Mesenchymal stem cell (in vitro differentiated cells and primary cell): ENCODE measurements at regions not wholly inside any gene's neighbourhood (a gene's known extent, or its start where the extent isn't known, plus 50 kb on each side); places are given as distances from the start of the nearest gene placed in this dataset.

Source experiments
- DNase-seq: peaks from one replicate; pipeline ENCODE4 v3.0.0-alpha.2; 2013
- H2AFZ ChIP-seq: one replicate; pipeline ENCODE4 v1.6.1; 2013; ENCODE audit warnings: low read depth, mild to moderate bottlenecking, control low read depth, inconsistent platforms, low read length, moderate library complexity
- H2AK5ac ChIP-seq: 2 replicates; pipeline ENCODE4 v1.6.1; 2013; ENCODE audit warnings: low read length, moderate library complexity, mild to moderate bottlenecking, inconsistent platforms; ENCODE audit not compliant: severe bottlenecking
- H2BK120ac ChIP-seq: one replicate; pipeline ENCODE4 v1.6.1; 2013; ENCODE audit warnings: low read depth, mild to moderate bottlenecking, inconsistent platforms, low read length, moderate library complexity
- H2BK12ac ChIP-seq, 2 experiments: one replicate each; pipeline ENCODE4 v1.6.1; 2013; ENCODE audit warnings: inconsistent platforms in 2 of 2, low read length in 2 of 2, mild to moderate bottlenecking in 2 of 2, moderate library complexity in 2 of 2, control low read depth in 1 of 2
- H2BK15ac ChIP-seq: one replicate; pipeline ENCODE4 v1.6.1; 2013; ENCODE audit warnings: mild to moderate bottlenecking, low read depth, inconsistent platforms; ENCODE audit not compliant: poor library complexity, severe bottlenecking
- H2BK5ac ChIP-seq: 2 replicates; pipeline ENCODE4 v1.6.1; 2013; ENCODE audit warnings: low read depth, mild to moderate bottlenecking, low read length, control low read depth, inconsistent platforms; ENCODE audit not compliant: poor library complexity, severe bottlenecking
- H3K14ac ChIP-seq, 2 experiments: one replicate each; pipeline ENCODE4 v1.6.1; 2013; ENCODE audit warnings: inconsistent platforms in 2 of 2, low read length in 2 of 2, control low read depth in 1 of 2, mild to moderate bottlenecking in 1 of 2, moderate library complexity in 1 of 2
- H3K18ac ChIP-seq, 2 experiments: one replicate each; pipeline ENCODE4 v1.6.1; 2013; ENCODE audit warnings: inconsistent platforms in 2 of 2, low read length in 2 of 2, control low read depth in 1 of 2, low read depth in 1 of 2, mild to moderate bottlenecking in 1 of 2
- H3K23ac ChIP-seq, 2 experiments: one replicate each; pipeline ENCODE4 v1.6.1; 2013; ENCODE audit warnings: inconsistent platforms in 2 of 2, low read length in 2 of 2, mild to moderate bottlenecking in 2 of 2, moderate library complexity in 2 of 2, control low read depth in 1 of 2
- H3K27ac ChIP-seq: 2 replicates; pipeline ENCODE4 v1.5.1; 2013; ENCODE audit warnings: mild to moderate bottlenecking, moderate library complexity, low read length, control low read depth, inconsistent platforms; ENCODE audit not compliant: poor library complexity, severe bottlenecking
- H3K27me3 ChIP-seq, 2 experiments: 2 replicates each; pipeline versions ENCODE4 v1.6.1 to v1.7.0; 2013; ENCODE audit warnings: low read length in 2 of 2, mild to moderate bottlenecking in 2 of 2, moderate library complexity in 2 of 2, control low read depth in 1 of 2, inconsistent platforms in 1 of 2; ENCODE audit not compliant: control insufficient read depth in 1 of 2, insufficient read depth in 1 of 2
- H3K36me3 ChIP-seq, 2 experiments: 2 replicates each; pipeline versions ENCODE4 v1.6.1 to v1.7.0; 2013; ENCODE audit warnings: low read length in 2 of 2, control low read depth in 1 of 2, inconsistent platforms in 1 of 2, low read depth in 1 of 2, mild to moderate bottlenecking in 1 of 2; ENCODE audit not compliant: insufficient read depth in 2 of 2, control insufficient read depth in 1 of 2
- H3K4ac ChIP-seq, 2 experiments: one replicate each; pipeline ENCODE4 v1.6.1; 2013; ENCODE audit warnings: inconsistent platforms in 2 of 2, low read length in 2 of 2, mild to moderate bottlenecking in 2 of 2, moderate library complexity in 2 of 2, control low read depth in 1 of 2, low read depth in 1 of 2
- H3K4me1 ChIP-seq: 2 replicates; pipeline ENCODE4 v1.6.1; 2013; ENCODE audit warnings: low read depth, low read length, control low read depth; ENCODE audit not compliant: control insufficient read depth, insufficient read depth
- H3K4me2 ChIP-seq: 2 replicates; pipeline ENCODE4 v1.6.1; 2013; ENCODE audit warnings: low read length, mild to moderate bottlenecking, inconsistent platforms; ENCODE audit not compliant: poor library complexity, severe bottlenecking
- H3K4me3 ChIP-seq, 2 experiments: 2 replicates each; pipeline versions ENCODE4 v1.5.1 to v1.7.0; 2013; ENCODE audit warnings: low read length in 2 of 2, mild to moderate bottlenecking in 2 of 2, control low read depth in 1 of 2, low read depth in 1 of 2; ENCODE audit not compliant: insufficient read depth in 1 of 2
- H3K79me1 ChIP-seq: replicated peaks from 2 replicates; pipeline ENCODE4 v1.6.1; 2013; ENCODE audit warnings: mild to moderate bottlenecking, control low read depth, low read length, inconsistent platforms; ENCODE audit not compliant: poor library complexity, severe bottlenecking
- H3K9ac ChIP-seq: 2 replicates; pipeline ENCODE4 v1.7.0; 2013; ENCODE audit warnings: mild to moderate bottlenecking, low read length, moderate library complexity
- H3K9me3 ChIP-seq: 2 replicates; pipeline ENCODE4 v1.7.0; 2013; ENCODE audit warnings: mild to moderate bottlenecking, low read length; ENCODE audit not compliant: control insufficient read depth
- H4K8ac ChIP-seq: one replicate; pipeline ENCODE4 v1.6.1; 2013; ENCODE audit warnings: inconsistent platforms, mild to moderate bottlenecking, low read length, moderate library complexity
- H4K91ac ChIP-seq: one replicate; pipeline ENCODE4 v1.6.1; 2013; ENCODE audit warnings: mild to moderate bottlenecking, low read length, inconsistent platforms
- WGBS: methylation state at CpG from one replicate; pipeline ENCODE4 v1.1.7; 2013; ENCODE audit warnings: mixed read lengths; 5-methylcytosine and 5-hydroxymethylcytosine counted together

DNA sequence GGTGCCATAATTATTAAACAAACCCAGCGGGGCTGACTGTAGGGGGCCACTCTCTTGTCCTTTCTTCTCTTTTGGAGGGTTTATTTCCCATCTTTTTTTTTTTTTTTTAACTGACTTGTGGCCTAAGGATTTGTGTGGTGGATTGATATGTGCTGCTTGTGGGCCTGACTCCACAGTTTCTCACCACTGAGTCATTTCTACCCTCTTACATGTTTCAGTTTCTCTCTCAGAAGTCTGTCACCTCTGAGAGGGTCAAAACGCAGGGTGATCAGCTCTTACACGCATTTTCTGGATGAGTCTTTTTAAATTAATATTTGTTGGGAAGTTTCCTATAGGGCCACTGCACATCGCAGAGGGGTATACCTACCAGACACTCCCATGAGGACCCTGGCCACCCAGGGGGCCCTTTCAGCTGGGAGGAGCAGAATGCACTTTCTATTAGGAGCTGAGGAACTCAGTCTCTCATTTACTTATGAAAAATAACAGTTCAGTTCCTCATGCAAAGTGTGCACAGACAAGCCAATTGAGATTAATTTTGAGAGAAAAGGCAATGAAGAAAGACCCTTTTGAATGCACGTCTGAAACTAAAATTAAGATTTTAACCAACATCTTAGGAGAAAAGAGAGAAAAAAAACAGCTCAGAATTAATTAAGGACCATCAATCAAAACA is 407.9 kb downstream of the TECRL start:
- Histone ChIP-seq H2BK5ac (no peak overlapping the region), H3K4me3 (no peak overlapping the region), H2BK120ac (no peak overlapping the region), H2AK5ac (no peak overlapping the region), H3K27me3 (no peaks in the 10 kb centered on the region), H3K23ac (no peak overlapping the region), H4K91ac (no peak overlapping the region), H2BK12ac (no peak overlapping the region), H4K8ac (no peak overlapping the region), H3K36me3 (no peaks in the 10 kb centered on the region), H3K4me1 (no peaks in the 10 kb centered on the region), H3K9ac (no peak overlapping the region), H2BK15ac (no peak overlapping the region), H2AFZ (no peak overlapping the region), H3K4ac (no peak overlapping the region), H3K4me2 (no peak overlapping the region), H3K9me3 (no peaks in the 10 kb centered on the region), H3K27ac (no peak overlapping the region), H3K79me1 (no peaks in the 10 kb centered on the region), H3K14ac (no peak overlapping the region), H3K18ac (no peak overlapping the region)
- DNase-seq: no peak
- 83% methylated on average over 4 of the region's 5 CpGs for WGBS

DNA sequence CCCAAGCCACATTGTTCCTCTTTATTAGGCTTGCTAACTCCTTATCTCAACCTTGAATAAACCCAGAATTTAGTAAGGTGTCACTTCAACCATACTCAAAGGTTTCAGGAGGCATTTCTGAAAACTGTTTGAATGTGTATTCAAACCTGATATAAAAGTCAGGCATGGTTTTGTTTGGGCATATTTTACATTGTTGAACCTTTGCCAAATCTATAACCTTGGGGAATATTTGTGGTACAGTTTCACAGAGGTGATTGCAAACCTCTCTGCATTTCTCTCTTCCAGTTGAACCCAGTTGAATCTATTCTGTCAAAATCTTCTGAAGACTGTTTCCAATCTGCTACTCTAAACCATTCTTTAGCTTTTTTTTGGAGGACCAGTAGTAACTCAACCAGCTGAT is 409.0 kb downstream of the TECRL start:
- no peak overlapping the region for H3K14ac ChIP-seq
- H3K36me3 ChIP-seq: no peaks in the 10 kb centered on the region
- no peak overlapping the region for H2AFZ ChIP-seq
- no peak overlapping the region for H3K27ac ChIP-seq
- H3K9me3 ChIP-seq: peaks cover 3% of the 10 kb centered on the region
- no peaks in the 10 kb centered on the region for H3K4me1 ChIP-seq
- H2BK5ac ChIP-seq: no peak overlapping the region
- H3K23ac ChIP-seq: no peak overlapping the region
- H4K91ac ChIP-seq: no peak overlapping the region
- no peak overlapping the region for H4K8ac ChIP-seq
- no peak overlapping the region for H2BK120ac ChIP-seq
- H3K9ac ChIP-seq: no peak overlapping the region
- H2BK15ac ChIP-seq: no peak overlapping the region
- no peak overlapping the region for H2AK5ac ChIP-seq
- no peak overlapping the region for H3K18ac ChIP-seq
- no peak overlapping the region for H3K4me3 ChIP-seq
- no peaks in the 10 kb centered on the region for H3K27me3 ChIP-seq
- H2BK12ac ChIP-seq: no peak overlapping the region
- H3K4me2 ChIP-seq: no peak overlapping the region
- H3K79me1 ChIP-seq: no peaks in the 10 kb centered on the region
- H3K4ac ChIP-seq: no peak overlapping the region
- DNase-seq: no peak

DNA sequence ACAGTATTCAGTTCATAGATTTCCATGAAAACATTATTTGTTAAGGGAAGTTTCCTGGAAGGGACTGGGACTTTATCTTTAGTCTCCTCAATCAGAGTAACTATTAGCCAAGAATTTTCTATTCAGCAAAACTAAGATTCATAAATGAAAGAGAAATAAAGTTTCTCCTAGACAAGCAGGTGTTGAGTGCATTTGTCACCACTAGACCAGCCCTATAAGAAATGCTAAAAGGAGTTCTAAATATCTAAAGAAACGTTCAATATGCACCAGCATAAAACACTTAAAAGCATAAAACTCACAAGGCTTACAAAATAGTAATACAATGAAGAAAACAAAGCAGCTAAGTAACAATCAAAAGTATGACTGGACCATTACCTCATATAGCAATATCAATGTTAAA is 423.0 kb downstream of the TECRL start:
- Histone ChIP-seq H3K14ac (no peak overlapping the region), H3K79me1 (no peaks in the 10 kb centered on the region), H3K23ac (no peak overlapping the region), H3K9ac (no peak overlapping the region), H2BK120ac (no peak overlapping the region), H3K9me3 (peaks cover 44% of the 10 kb centered on the region), H2BK5ac (no peak overlapping the region), H3K36me3 (no peaks in the 10 kb centered on the region), H4K91ac (no peak overlapping the region), H3K18ac (no peak overlapping the region), H2AK5ac (no peak overlapping the region), H3K4me1 (no peaks in the 10 kb centered on the region), H3K27ac (no peak overlapping the region), H3K4me3 (no peak overlapping the region), H2AFZ (no peak overlapping the region), H3K4ac (no peak overlapping the region), H4K8ac (no peak overlapping the region), H3K4me2 (no peak overlapping the region), H3K27me3 (no peaks in the 10 kb centered on the region), H2BK15ac (no peak overlapping the region), H2BK12ac (no peak overlapping the region)
- DNase-seq: no peak
- 38% methylated on average over 1 of the region's 1 CpG for WGBS

DNA sequence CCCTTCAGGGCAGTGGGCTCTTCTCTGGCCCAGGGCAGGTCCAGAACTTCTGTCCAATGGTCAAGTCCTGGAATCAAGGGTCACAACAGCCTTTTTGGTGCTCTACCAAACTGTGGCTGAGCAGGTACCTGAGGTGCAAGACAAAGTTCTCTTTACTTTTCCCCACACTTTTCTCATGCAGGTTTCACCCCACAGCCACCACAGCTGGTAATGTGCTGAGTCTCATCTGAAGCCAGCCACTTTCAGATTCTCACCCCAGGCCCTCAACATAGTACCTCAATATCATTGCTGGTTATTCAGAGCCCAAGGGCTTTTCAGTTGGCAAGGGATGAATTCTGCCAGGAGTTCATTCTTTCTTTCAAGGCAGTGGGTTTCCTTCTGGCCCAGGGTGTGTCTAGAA is 426.0 kb downstream of the TECRL start:
- H2BK12ac ChIP-seq: no peak overlapping the region
- no peak overlapping the region for H4K8ac ChIP-seq

More for the DNA sequence above, 426.0 kb downstream of the TECRL start:
- Histone ChIP-seq H3K4ac (no peak overlapping the region), H3K23ac (no peak overlapping the region), H3K18ac (no peak overlapping the region), H2AK5ac (no peak overlapping the region), H3K9ac (no peak overlapping the region), H3K9me3 (peaks cover 28% of the 10 kb centered on the region), H3K36me3 (no peaks in the 10 kb centered on the region), H2BK120ac (no peak overlapping the region), H3K4me1 (no peaks in the 10 kb centered on the region), H3K27ac (no peak overlapping the region), H3K79me1 (no peaks in the 10 kb centered on the region), H3K14ac (no peak overlapping the region), H2BK15ac (no peak overlapping the region), H2AFZ (no peak overlapping the region), H3K27me3 (no peaks in the 10 kb centered on the region), H4K91ac (no peak overlapping the region), H2BK5ac (no peak overlapping the region), H3K4me2 (no peak overlapping the region), H3K4me3 (no peak overlapping the region)
- DNase-seq: no peak
